A549 (cell line): ENCODE measurements at regions not wholly inside any gene's neighbourhood (a gene's known extent, or its start where the extent isn't known, plus 50 kb on each side); places are given as distances from the start of the nearest gene placed in this dataset.

Experiments used
- GATA3 ChIP-seq: IDR thresholded peaks from 2 replicates; pipeline ENCODE4 v1.6.1; 2012; ENCODE audit warnings: borderline replicate concordance
- RNF2 ChIP-seq: fragments of 200-600 bp; sonication (generic); IDR thresholded peaks from 2 replicates; pipeline ENCODE4 v1.6.1; 2016; ENCODE audit warnings: low read depth, mild to moderate bottlenecking, antibody characterized with exemption, moderate library complexity, borderline replicate concordance

DNA sequence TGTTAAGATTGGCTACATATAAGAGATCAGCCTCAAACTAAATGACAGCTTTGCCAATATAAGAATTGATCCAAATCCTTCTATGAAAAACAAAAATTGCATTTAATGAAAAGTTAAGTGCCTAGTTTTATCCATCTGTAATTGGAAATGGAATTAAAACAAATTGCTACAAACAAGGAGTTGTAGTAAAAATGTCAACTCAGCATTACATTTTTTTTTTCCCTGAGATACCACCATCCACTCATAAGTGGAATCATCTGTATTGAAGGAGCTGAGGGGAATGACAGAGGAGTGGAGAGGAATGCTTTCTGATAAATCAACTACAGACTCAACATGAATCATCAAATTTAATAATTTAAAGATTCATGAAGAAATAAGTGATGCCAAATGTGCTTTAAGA lies 601.8 kb downstream of the TMEM182 start:
- TF ChIP-seq GATA3 = no peak
- TF ChIP-seq RNF2 = no peak
